ENCODE measurements at regions not wholly inside any gene's neighbourhood (a gene's known extent, or its start where the extent isn't known, plus 50 kb on each side); places are given as distances from the start of the nearest gene placed in this dataset.
A peak's percentile ranks its signal among the peaks of the same experiment; 100 is the strongest.

DNA sequence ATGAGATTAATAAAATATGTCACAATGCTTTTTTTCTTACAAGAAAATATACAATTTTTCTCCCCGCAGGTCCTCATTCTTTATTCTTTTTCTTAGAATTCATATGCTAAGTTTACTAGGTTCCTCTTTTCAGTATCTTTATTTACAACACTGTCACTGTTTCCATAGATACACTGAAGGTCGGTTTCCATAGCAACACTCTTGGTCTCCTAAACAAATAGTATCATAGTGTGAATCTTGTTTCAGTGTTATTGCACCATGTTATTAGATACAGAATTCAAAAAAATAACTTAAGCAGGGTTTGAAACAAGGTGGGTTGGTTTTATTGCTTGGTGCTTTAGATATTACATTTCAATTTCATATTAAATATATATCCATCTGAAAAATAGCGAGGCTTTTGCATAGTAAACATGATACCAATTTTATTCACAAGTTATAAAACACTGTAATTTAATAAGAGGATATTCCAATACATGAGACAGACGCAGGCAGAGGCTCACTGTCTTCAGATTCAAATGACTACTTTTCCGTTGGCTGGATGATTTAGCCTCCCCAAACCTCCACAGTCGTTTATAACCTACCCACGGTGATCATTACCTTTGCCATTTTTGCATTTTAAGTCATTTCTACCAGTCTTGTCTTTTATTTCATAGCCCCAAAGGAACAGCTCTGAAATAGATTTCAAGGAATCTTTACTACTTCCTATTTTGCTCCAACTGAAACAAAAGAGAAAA, 88.9 kb upstream of the KLF6 start:
- no peaks in the 10 kb centered on the region for H3K4me1 Mint-ChIP-seq (ENCODE audit: unreplicated experiment)
- no peaks in the 10 kb centered on the region for H3K9me3 Mint-ChIP-seq (ENCODE audit: unreplicated experiment)
- H3K27ac Mint-ChIP-seq (ENCODE audit: unreplicated experiment) = peak overlapping the region; percentile 94
- TF ChIP-seq CTCF (IDR thresholded peaks at IDR 0.05; ENCODE audit: unreplicated experiment) = no peak
- no peaks in the 10 kb centered on the region for H3K36me3 Mint-ChIP-seq (ENCODE audit: low read depth, unreplicated experiment)
- DNase-seq (ENCODE audit: low spot score) = no peak
- H3K4me3 Mint-ChIP-seq (ENCODE audit: unreplicated experiment) = no peak overlapping the region
- H3K27me3 Mint-ChIP-seq (ENCODE audit: unreplicated experiment) = no peaks in the 10 kb centered on the region

DNA sequence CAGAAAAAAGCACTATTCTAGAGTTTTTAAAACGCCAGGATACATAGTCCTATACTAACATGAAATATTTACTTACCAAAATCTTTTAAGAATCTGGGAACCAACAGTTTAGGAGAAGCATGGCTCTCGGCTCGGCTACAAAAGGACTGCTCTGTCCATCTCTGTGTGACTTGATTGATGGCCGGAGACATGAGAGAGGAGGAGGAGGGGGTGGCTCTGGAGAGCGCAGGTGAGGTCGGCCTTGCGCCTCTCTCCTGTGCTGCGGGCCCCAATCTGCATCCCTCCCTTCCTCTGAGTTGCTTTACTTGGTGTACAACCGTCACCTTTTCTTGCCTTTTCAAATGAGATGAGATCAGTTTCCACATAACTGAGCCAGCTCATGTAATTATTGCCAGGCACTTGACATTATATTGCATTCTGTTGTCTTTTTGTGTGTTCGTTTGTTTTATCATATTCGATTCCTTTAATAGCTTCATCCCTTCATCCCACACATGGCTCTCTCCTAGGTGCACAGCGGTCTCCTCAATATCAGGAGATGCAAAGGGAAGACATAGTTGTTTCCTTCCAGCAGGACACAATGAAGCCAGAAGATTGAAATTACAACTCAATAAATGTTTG, 87.8 kb upstream of the KLF6 start:
- no peaks in the 10 kb centered on the region for H3K4me1 Mint-ChIP-seq (ENCODE audit: unreplicated experiment)
- no peaks in the 10 kb centered on the region for H3K9me3 Mint-ChIP-seq (ENCODE audit: unreplicated experiment)
- peak overlapping the region; percentile 76 for H3K27ac Mint-ChIP-seq (ENCODE audit: unreplicated experiment)
- H3K27me3 Mint-ChIP-seq (ENCODE audit: unreplicated experiment) = no peaks in the 10 kb centered on the region
- TF ChIP-seq CTCF (IDR thresholded peaks at IDR 0.05; ENCODE audit: unreplicated experiment) = no peak
- no peak for DNase-seq (ENCODE audit: low spot score)
- no peak overlapping the region for H3K4me3 Mint-ChIP-seq (ENCODE audit: unreplicated experiment)
- H3K36me3 Mint-ChIP-seq (ENCODE audit: low read depth, unreplicated experiment) = no peaks in the 10 kb centered on the region

- no peaks in the 10 kb centered on the region for H3K9me3 Mint-ChIP-seq (ENCODE audit: unreplicated experiment)
- H3K36me3 Mint-ChIP-seq (ENCODE audit: low read depth, unreplicated experiment) = no peaks in the 10 kb centered on the region
- no peak overlapping the region for H3K27ac Mint-ChIP-seq (ENCODE audit: unreplicated experiment)
- no peaks in the 10 kb centered on the region for H3K4me1 Mint-ChIP-seq (ENCODE audit: unreplicated experiment)
- no peak for TF ChIP-seq CTCF (IDR thresholded peaks at IDR 0.05; ENCODE audit: unreplicated experiment)
- no peak overlapping the region for H3K4me3 Mint-ChIP-seq (ENCODE audit: unreplicated experiment)
- H3K27me3 Mint-ChIP-seq (ENCODE audit: unreplicated experiment) = no peaks in the 10 kb centered on the region
- no peak for DNase-seq (ENCODE audit: low spot score)
These were observed 86.5 kb upstream of the KLF6 start for GRCh38 chr10:3871424-3871996.

DNA sequence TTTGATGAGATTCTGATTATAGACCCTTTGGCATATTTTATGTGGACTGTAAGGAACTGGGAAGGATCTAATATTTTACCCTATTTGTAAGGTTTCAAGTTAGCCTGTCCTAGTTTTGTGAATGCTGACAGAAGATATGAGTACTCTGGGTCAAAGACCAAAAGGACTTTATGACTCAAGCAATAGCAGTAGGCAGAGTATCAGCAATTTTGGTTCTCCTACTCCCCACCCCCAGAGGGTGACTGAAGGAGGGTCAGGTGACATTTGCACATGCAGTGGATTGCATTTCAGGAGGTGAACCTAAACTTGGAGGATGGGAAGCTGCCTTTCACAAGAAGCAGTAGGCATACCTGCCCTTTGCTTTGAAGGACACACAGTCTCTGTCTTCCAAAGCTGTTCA, 84.0 kb upstream of the KLF6 start:
- no peak for DNase-seq (ENCODE audit: low spot score)
- Mint-ChIP-seq H3K27me3 (ENCODE audit: unreplicated experiment) (no peaks in the 10 kb centered on the region), H3K27ac (ENCODE audit: unreplicated experiment) (no peak overlapping the region), H3K36me3 (ENCODE audit: low read depth, unreplicated experiment) (no peaks in the 10 kb centered on the region), H3K4me1 (ENCODE audit: unreplicated experiment) (no peaks in the 10 kb centered on the region), H3K9me3 (ENCODE audit: unreplicated experiment) (no peaks in the 10 kb centered on the region), H3K4me3 (ENCODE audit: unreplicated experiment) (no peak overlapping the region)
- TF ChIP-seq CTCF (IDR thresholded peaks at IDR 0.05; ENCODE audit: unreplicated experiment) = no peak

GRCh38 chr10:3868271-3868664, 83.3 kb upstream of the KLF6 start:
- no peaks in the 10 kb centered on the region for H3K4me1 Mint-ChIP-seq (ENCODE audit: unreplicated experiment)
- no peak overlapping the region for H3K4me3 Mint-ChIP-seq (ENCODE audit: unreplicated experiment)
- H3K9me3 Mint-ChIP-seq (ENCODE audit: unreplicated experiment) = no peaks in the 10 kb centered on the region
- H3K36me3 Mint-ChIP-seq (ENCODE audit: low read depth, unreplicated experiment) = no peaks in the 10 kb centered on the region
- no peak overlapping the region for H3K27ac Mint-ChIP-seq (ENCODE audit: unreplicated experiment)
- no peaks in the 10 kb centered on the region for H3K27me3 Mint-ChIP-seq (ENCODE audit: unreplicated experiment)
- TF ChIP-seq CTCF (IDR thresholded peaks at IDR 0.05; ENCODE audit: unreplicated experiment) = no peak
- no peak for DNase-seq (ENCODE audit: low spot score)

All from endothelial cell (in vitro differentiated cells).